K562 (cell line): ENCODE measurements at regions not wholly inside any gene's neighbourhood (a gene's known extent, or its start where the extent isn't known, plus 50 kb on each side); places are given as distances from the start of the nearest gene placed in this dataset.

Experiments
- ATF6 ChIP-seq: sonication (generic); formaldehyde crosslinking; IDR thresholded peaks from 2 replicates; pipeline ENCODE4 v1.4.0; 2020; ENCODE audit warnings: mild to moderate bottlenecking, missing genetic modification reagents
- CEBPB ChIP-seq: fragments of 450-650 bp; IDR thresholded peaks from 2 replicates; pipeline ENCODE4 v1.6.1; 2016; ENCODE audit warnings: missing genetic modification characterization, missing compliant biosample characterization
- ELF1 ChIP-seq: fragments of 200-800 bp; sonication (Bioruptor generic); IDR thresholded peaks from 2 replicates; pipeline ENCODE4 v1.6.1; 2016; ENCODE audit warnings: missing genetic modification characterization, missing compliant biosample characterization
- HCFC1 ChIP-seq: IDR thresholded peaks from 2 replicates; pipeline ENCODE4 v1.6.1; 2012; ENCODE audit warnings: low read depth, low read length, improper control_type of control experiment
- REST ChIP-seq, 2 experiments: fragments of 450-650 bp; formaldehyde crosslinking in 1 of 2; IDR thresholded peaks; 2 replicates each; pipeline versions ENCODE4 v1.4.0 to v1.6.1; 2014 to 2020; ENCODE audit warnings: mild to moderate bottlenecking in 2 of 2, borderline replicate concordance in 1 of 2, low read depth in 1 of 2
- TAF7 ChIP-seq: fragments of 450-650 bp; IDR thresholded peaks from 2 replicates; pipeline ENCODE4 v1.6.1; 2016; ENCODE audit warnings: missing genetic modification characterization, missing compliant biosample characterization
- U2AF2 ChIP-seq: fragments of 200-400 bp; formaldehyde crosslinking; optimal IDR thresholded peaks from 2 replicates; pipeline ENCODE3; 2017; ENCODE audit warnings: low read depth, mild to moderate bottlenecking, low read length
- ZNF12 ChIP-seq: sonication (generic); formaldehyde crosslinking; IDR thresholded peaks from 2 replicates; pipeline ENCODE4 v1.4.0; 2020; ENCODE audit warnings: mild to moderate bottlenecking, missing genetic modification reagents
- TF ChIP-seq, protein P1 (sequence below): fragments of 450-650 bp; IDR thresholded peaks from 2 replicates; pipeline ENCODE4 v1.7.1; 2018; ENCODE audit warnings: mild to moderate bottlenecking, low read depth; ENCODE audit not compliant: partially characterized antibody

DNA sequence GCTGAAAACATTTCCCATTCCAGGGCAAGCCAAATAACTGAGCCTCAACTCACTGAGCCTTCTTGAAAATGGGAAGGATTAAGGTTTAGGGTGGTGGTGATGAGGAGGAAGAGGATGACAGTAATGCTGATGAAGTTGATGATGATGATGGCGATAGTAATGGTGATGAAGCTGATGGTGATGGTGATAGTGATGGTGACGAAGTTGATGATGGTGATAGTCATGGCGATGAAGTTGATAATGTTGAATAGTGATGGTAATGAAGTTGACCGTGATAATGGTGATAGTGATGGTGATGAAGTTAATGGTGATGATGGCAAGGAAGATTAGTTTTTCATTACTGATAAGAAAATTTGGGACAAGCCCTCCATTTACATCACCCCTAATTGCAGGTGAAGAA, 285.8 kb upstream of the DYNLRB2 start:
- TF ChIP-seq U2AF2, result no peak
- TF ChIP-seq REST (IDR thresholded peaks at IDR 0.05; ENCODE audit: borderline replicate concordance), result no peak
- no peak for TF ChIP-seq REST (CRISPR knock-in tag; IDR thresholded peaks at IDR 0.05; ENCODE audit: low read depth)
- no peak for TF ChIP-seq HCFC1
- TF ChIP-seq, protein P1, sequence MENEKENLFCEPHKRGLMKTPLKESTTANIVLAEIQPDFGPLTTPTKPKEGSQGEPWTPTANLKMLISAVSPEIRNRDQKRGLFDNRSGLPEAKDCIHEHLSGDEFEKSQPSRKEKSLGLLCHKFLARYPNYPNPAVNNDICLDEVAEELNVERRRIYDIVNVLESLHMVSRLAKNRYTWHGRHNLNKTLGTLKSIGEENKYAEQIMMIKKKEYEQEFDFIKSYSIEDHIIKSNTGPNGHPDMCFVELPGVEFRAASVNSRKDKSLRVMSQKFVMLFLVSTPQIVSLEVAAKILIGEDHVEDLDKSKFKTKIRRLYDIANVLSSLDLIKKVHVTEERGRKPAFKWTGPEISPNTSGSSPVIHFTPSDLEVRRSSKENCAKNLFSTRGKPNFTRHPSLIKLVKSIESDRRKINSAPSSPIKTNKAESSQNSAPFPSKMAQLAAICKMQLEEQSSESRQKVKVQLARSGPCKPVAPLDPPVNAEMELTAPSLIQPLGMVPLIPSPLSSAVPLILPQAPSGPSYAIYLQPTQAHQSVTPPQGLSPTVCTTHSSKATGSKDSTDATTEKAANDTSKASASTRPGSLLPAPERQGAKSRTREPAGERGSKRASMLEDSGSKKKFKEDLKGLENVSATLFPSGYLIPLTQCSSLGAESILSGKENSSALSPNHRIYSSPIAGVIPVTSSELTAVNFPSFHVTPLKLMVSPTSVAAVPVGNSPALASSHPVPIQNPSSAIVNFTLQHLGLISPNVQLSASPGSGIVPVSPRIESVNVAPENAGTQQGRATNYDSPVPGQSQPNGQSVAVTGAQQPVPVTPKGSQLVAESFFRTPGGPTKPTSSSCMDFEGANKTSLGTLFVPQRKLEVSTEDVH, result no peak
- no peak for TF ChIP-seq TAF7 (tag)
- no peak for TF ChIP-seq ELF1 (tag)
- TF ChIP-seq ATF6 (CRISPR knock-in tag), result no peak
- no peak for TF ChIP-seq ZNF12
- no peak for TF ChIP-seq CEBPB (tag)
